ENCODE measurements at regions not wholly inside any gene's neighbourhood (a gene's known extent, or its start where the extent isn't known, plus 50 kb on each side); places are given as distances from the start of the nearest gene placed in this dataset.
"Not testable (repeated sequence)": the region's sequence is repeated elsewhere in the genome, so short reads cannot be mapped to it uniquely, and the experiment has no call there.

DNA sequence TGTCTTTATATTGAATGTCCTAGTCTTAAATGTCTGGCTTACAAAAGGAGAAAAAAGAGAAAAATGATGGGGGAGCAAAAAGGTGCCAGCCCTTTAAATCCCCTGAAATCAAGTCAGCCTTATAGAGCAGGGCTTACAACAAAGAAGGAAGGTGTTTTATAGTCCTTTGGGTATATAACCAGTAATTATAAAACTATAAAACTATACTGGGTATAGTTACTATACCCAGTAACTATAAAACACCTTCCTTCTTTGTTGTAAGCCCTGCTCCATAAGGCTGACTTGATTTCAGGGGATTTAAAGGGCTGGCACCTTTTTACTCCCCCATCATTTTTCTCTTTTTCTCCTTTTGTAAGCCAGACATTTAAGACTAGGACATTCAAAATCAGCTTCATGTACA, 598.0 kb upstream of the SEMA6D start:
- no peak for DNase-seq

DNA sequence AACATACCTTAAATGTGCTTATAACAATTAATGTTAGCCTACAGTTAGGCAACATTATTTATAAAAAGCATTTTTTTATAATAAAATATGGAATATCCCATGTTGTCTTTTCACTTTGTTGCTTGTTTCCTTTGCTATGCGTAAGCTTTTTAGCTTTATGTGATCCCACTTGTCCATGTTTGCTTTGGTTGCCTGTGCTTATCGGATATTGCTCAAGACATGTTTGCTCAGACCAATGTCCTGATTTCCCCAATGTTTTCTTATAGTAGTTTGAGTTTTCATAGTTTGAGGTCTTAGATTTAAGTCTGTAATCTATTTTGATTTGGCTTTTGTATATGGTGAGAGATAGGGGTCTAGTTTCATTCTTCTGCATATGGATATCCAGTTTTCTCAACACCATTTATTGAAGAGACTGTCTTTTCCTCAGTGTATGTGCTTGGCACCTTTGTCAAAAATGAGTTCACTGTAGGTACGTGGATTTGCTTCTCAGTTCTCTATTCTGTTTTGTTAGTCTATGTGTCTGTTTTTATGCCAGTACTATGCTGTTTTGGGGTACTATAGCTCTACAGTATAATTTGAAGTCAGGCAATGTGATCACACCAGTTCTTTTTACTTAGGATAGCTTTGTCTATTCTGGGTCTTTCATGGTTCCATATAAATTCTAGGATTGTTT, 592.7 kb upstream of the SEMA6D start:
- no peak for DNase-seq

DNA sequence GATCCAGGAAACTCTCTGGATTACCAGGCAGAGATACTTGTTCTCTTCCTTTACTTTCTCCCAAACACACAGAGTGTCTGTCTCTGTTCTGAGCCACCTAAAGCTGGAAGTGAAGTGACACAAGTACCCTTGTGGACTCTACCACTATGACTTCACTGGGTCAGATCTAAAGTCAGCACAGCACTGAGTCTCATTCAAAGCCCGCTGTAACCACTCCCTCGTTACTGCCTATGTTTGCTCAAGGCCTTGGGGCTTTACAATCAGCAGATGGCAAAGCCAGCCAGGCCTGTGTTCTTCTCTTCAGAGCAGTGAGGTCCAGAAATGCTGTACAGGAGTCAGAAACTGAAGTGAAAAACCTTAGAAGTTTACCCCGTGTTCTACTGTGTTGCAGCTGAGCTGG, 588.3 kb upstream of the SEMA6D start:
- no peak for DNase-seq

DNA sequence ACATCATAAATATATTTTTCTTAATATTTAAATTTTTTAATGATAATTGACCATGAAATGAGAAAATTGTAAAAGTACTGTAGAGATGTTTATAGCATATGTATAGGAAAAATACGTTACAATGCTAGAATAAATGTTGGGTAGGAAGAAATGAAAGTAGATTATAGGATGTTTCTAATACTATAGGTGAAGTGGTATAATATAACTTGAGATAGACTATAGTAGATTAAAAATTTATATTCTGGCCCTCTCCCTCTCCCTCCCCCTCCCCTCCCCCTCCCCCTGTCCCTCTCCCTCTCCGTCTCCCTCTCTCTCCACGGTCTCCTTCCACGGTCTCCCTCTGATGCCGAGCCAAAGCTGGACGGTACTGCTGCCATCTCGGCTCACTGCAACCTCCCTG, 585.9 kb upstream of the SEMA6D start:
- DNase-seq = not testable (repeated sequence)

DNA sequence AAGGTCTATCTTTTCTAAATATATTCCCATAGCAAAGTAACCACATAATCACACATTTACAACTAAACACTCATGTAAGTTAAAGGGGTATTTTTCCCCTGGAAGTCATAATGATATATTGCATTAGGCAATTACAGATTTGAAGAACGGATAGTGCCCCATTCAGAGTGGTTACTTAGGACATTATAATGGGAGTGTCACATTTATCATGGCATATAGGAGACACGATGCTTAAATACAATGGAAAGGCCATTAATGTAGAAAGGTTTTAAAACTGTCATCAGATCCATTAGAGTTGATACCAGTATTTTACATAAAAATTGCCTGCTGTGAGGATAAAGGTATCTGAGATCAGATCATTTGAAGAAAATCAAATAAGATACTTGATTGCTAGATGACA, 582.0 kb upstream of the SEMA6D start:
- no peak for DNase-seq

DNA sequence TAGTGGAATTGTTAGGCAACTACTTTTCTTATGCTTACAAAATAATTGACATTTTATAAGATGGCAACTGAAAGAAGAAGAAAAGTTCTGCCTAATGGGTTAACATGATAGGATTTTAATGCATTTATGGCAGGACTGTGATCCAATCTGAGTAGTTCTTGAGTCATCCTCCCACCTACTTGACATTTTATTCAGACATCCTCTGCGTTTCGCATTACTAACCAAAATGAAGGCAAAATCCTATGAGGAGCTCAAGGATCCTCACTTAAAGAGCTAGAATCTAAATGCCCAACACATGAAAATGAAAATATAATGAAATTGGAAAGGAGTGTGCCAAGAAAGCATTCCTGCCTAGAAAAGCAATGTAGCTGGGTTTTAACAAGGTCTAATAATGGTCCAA, 581.1 kb upstream of the SEMA6D start:
- no peak for DNase-seq

DNA sequence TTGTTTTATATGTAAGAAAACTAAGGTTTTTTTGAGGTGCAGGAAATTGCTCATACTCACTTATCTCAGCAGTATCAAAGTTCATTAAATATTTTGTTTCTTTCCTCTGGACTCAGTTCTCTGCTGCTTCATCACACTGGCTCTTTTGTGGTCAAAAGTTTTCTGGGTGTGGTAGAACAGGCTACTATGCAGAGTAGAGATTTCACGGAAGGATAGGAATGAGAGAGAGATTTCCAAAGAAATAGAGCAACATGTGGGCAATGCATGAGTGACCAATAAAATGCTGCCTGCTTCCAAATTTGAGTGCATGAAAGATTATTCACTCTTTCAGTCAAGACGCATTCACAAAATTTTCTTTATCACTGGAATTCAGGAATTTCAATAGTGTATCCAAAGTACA, 577.3 kb upstream of the SEMA6D start:
- DNase-seq = no peak

DNA sequence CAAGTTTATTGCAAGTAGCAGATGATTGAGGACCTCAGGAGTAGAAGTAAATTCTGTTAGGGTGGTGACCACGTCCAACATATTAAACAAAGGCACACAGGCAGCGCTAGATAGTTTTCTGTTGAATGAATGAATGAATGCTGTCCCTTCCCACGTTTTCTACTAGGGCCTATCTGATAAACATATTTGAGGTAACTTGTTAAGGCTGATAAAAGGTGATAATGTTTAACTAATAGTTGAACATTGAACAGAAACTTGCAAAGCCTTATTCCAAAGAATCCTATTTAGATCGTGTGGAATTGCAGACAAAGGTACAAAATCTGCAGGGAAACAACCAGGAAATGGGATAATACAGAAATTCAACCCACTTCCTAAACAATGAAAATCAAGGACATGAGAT, 559.5 kb upstream of the SEMA6D start:
- DNase-seq = no peak

DNA sequence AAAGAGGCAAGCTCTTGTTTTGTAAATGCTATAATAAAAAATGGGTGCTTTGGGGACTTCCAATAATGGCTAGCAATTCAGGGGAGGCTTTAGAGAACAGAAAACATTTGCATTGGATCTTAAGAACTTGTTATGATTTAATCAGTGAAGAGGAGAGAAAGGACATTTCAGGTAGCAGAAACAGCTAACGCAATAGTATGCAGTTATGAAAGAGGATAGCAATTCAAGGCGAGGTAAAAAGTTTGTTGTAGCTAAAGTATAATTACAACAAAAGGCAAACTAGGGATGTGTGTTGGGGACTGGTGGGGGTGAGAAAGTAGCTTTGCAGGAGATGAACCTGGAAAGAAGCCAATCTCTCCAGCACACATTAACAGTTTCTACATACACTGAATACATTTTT, 558.7 kb upstream of the SEMA6D start:
- DNase-seq = no peak

DNA sequence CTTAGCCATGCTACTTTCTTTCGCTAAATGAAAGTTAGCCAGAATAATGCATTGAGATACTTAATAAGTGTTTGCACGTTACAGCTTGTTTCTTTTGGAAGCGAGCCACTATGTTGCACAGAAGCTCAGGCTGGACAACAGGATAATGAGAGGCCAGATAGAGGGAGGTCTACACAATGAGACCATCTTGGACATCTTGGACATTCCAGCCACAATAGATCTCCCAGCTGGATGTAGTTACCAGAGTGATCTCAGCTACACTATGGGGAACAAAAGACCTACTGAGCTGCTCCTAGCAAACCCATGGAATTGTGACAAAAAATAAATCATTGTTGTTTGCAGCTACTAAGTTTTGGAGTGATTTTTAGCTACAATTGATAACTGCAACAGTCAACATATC, 540.1 kb upstream of the SEMA6D start:
- no peak for DNase-seq

DNA sequence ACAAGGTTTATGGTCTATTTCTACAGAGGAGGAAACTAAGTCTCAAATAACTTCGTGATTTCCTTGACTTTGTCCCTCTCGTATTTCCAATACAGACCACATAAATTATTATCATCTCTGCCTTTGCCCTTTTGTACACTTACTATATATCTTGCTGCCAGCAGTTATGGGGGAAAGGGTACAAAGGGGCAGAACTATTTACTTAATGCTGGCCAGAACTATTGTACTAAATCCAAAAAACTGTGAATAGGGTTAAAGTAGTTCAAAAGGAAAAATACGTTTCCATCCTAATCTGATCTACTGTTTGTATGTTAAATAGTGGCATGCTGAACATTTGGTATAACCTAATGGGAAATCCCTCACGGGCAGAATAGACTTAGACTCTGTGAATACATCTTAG, 537.3 kb upstream of the SEMA6D start:
- DNase-seq = no peak

DNA sequence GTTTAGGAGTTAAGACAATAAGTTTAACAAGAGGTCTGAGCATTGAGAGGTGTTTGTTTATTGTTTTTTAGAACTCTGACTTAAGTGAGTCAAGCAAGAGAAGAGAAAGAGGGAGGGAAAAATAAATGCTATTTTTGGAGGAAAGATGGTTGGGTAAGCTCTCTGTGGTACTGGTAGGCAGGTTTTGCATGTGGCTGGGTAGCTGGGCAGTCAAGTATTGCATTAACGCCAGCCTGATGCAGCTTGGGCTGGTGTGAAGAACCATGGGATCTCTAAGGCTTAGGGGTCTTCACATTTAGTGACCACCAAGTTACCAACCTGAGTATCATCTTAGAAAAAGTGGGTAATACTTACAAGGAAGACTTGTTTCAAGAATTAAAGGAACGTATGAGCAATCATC, 534.5 kb upstream of the SEMA6D start:
- DNase-seq = no peak

DNA sequence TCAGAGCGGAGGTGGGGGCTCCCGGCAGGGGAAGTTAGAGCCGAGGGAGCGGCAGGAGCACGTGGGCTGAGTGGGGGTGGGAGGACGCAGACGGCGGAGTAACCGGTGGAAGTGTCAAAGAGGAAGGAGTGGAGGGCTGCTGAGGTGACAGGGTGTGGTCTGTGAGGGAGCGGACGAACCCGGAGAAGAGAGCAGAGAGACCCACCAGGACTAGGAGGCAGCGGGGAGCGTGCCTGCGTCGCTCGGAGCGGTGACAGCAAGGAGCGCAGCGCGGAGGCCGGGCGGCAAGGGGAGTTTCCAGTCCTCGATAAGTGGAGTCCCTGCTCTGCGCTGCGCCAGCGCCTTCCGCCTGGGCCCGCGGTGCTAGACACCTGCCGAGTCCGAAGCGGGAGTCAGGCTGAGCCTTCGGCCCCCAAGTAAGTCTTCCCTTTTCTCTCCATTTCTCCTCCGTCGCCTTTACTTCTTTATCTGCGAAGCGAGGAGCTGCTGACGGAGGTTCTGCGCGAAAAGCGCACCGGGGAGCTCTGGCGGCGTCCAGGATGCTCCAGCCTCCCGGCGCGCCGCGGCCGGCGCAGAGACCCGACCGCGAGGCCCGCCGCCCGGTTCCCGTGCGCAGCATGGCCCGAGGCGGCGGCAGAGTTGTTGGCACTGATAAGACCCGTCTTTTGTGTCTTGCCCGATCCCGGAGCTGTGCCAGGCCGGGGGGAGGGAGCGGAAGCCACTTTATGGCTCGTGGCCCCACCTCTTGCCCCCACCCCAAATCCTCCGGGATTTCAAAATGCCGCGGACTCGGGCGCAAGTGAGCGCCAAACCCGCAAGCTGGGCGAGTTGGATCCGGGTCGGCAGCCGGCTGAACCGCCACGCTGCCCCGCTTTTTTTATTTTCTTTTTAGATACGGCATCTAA, 533.0 kb upstream of the SEMA6D start:
- peak in 2 of 3 donors; percentile 55 to 83 for DNase-seq

DNA sequence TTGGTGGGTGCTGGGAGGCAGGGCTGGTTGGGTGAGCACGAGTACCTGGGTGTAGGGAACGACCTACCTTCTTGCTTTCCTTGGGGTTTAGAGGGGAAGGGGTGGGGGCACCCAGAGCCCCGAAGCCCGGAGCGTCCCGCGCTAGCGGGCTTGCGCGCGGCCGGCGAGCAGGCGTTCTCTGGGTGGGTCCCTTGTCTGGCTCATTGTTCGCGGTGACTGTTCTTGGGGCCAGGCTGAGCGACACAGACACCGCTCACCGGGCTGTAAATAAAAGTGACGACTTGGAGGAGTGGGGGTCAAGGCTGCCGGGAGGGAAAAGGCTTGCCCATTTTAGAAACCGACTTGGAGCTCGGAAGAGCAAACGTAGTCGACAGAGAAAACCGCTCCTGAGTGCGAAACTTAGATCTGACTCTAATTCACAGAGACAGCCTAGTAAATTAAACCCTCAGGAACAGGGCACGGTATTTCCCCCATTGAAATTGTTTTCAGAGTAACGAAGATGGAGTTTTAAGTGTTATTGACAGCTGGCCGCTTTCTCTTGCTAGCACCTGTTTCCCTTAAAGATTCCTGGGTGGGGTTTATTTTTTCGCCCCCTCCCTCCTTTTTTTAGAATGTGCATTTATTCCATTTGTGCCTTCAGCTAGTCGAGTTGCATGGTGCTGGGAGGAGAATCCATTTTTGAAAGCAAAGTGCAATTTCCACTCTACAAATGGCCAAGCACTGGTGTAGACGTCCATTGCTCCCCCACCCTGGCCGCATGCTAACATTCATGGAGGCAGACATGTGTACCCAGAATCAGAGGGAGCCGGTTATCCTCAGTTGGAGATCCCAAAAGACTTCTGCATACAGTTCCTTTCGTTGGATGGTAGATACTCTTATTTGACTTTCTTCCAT, 532.1 kb upstream of the SEMA6D start:
- peak in 1 of 3 donors; percentile 45 for DNase-seq

DNA sequence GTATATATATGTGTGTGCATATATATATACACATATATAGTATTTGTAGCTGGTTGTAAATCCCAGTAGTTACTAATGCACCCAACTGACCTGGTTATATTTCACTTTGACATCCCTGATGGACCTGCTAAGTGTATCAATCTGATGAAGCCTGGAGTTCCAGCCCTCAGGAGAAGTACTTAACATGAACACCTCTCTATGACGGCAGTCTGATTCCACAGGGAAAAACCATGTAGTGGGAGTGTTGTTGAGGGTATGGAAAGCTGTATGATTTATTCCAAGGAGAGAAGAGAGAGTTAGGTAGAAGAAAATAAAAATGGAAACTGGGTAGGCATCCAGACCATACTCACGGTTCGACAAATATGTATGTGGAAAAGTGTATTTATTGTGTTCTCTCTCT, 531.2 kb upstream of the SEMA6D start:
- no peak for DNase-seq

DNA sequence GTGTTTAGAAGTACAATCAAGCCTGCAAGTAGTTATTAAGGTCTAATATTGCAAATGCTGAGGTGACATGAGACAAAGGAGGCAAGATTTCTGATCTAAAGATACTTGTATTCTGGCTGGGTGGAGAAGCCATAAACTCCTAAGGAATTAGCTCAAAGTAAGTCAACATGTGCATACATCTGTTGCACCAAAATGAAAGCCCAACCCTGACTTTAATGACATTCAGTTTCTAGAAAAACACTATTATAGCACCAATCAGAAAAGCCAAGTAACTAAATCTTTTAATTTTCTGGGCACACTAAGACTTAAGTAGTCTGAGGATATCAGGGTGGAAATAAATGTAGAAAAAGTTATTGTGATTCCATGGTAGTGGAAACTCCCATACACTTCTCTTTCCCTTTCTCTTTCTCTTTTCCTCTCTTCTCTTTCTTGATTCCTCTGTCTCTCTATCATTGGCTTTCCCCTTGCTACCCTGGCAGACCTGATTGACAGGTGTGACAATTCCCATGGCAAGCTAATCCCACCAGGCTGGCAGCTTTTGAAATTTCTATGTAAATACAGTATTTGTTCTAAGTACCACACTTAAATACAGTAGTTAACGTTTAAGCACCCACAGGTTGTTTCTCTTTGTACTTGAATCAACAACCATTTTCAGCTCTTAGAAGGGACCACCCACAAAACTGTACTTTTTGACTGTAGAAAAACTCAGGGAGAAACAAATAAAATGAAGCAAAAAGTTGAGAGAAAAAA, 528.4 kb upstream of the SEMA6D start:
- no peak for DNase-seq

DNA sequence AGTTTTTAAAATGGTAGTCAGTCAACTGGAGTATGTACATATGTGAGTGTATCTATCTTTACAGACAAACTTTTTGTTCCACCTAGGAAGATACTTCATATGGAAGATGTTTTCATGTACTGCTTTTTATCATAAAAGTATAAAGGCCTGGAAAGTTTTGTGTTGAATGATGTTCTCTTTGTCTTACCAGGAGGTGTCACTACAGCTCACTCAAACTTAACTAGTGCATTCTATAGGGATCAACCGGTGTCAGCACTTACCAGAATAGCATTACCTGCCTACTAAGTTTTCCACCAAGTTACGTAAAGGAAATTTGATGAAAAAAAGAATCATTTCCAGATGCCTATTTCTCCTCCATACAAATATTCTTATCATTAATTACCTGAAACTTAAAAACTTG, 522.6 kb upstream of the SEMA6D start:
- peak in 2 of 3 donors; percentile 20 to 69 for DNase-seq

DNA sequence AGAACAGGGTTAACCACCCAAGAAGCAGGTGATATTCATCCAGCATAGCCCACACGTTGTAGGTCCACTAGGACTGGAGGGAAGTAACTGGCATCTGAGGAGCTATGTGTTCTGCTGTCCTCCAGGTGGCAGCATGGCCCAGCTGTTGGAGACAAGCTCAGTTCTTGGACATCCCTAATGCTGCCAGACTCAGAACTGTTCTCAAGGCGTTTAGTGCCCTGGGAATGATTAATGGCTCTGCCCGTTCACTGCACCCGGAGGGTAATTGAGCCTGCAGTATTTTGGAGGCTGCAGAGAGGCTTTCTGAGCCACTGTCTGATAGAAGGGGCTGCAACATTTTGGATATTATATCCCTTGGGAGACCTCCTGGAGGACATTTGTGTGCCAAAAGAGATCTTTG, 521.3 kb upstream of the SEMA6D start:
- DNase-seq = peak; percentile 84 to 93 (median 90)

DNA sequence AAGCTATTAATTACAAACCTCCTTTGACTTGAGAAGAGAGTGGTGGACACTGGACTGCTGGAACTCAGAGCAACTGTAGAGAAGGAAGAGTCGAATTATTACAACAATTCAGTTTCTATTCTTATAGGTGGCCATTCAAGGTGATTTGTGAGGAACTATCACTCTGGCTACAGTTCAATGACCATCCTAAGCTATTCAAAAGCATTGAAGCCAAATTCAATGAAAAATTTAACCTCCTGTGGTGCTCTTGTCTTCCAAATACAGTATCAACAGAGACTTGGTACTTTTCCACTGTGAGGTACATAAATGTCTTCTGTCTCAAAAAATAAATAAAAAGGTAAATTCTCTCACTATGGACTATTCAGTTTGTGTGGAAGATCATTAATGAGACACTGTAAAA, 513.3 kb upstream of the SEMA6D start:
- DNase-seq = no peak

DNA sequence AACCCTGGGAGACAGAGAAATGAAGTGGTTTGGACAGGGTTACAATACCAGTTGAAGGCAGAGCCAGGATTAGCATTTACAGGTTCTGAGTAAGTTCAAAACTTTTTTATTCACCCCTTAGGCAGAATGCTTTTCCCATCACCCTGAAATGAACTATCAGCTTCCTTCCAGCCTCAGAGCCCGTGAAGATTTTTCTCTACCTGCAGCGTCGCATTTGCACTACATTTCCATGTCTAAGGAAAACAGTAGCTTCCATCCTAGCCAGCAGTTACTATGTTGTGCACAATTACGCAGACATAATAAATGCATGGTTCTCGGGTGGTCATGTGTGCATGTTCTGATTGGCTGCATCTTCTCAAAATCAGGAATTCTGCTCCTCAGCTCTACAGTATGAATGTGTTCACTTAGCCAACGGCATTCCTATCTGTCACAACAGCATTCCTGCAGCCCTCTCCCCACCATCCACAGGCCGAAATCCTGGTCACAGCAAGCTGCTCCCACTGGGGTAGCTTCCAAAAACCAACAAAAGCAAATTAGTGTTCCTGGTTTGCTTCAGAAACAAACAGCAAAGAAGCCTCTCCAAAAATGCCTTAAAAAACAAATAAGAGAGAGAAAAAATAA, 510.8 kb upstream of the SEMA6D start:
- no peak for DNase-seq

DNA sequence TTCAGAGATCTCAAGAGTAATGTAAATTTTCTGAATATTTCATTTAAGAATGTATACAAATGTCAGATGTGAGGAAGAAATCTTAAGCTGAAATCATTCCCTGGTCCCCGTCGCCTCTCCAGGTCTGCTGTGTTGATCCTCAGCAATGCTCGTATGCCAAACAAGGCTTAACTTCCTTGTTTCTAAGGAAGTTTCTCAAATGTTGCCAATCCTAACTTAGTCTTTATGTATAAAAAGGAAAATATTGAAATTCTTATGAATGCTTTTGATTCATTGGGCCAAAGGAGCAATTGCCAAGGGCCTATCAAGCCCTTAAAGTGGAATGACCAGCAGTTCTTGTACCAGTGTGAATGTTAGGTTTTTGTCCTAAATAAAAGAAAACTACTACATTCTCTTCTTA, 507.7 kb upstream of the SEMA6D start:
- peak in 1 of 3 donors; percentile 63 for DNase-seq
